NCI-H446 (cell line): ENCODE measurements at regions not wholly inside any gene's neighbourhood (a gene's known extent, or its start where the extent isn't known, plus 50 kb on each side); places are given as distances from the start of the nearest gene placed in this dataset.
A peak's percentile ranks its signal among the peaks of the same experiment; 100 is the strongest.

Experiments
- DNase-seq, 2 experiments: peaks; one replicate each; lab custom pipeline; 2025; lab: John Stamatoyannopoulos, UW

GRCh38 chr2:203813684-203814083 lies 53.9 kb upstream of the CTLA4 start:
- no peak for DNase-seq

- peak in 1 of 2 experiments; percentile 66 for DNase-seq
Measured at GRCh38 chr2:203814661-203815540, 52.7 kb upstream of the CTLA4 start.

GRCh38 chr2:203815541-203815898 lies 52.1 kb upstream of the CTLA4 start:
- DNase-seq, result no peak

GRCh38 chr2:203817147-203817546 lies 50.4 kb upstream of the CTLA4 start:
- no peak for DNase-seq
